Keratinocyte (primary cell): ENCODE measurements at regions not wholly inside any gene's neighbourhood (a gene's known extent, or its start where the extent isn't known, plus 50 kb on each side); places are given as distances from the start of the nearest gene placed in this dataset.

ENCODE experiments used
- EZH2 ChIP-seq: IDR thresholded peaks from one replicate; pipeline ENCODE4 v1.6.1; 2012; ENCODE audit warnings: inconsistent platforms, mild to moderate bottlenecking, low read length, moderate library complexity
- TF ChIP-seq, protein P1 (sequence below), 3 experiments: IDR thresholded peaks in 1 of 3; conservative IDR thresholded peaks in 1 of 3; optimal IDR thresholded peaks in 1 of 3; 2 replicates in 2 of 3; 3 replicates in 1 of 3; pipeline versions ENCODE3 to v1.5.1; 2011; ENCODE audit warnings: low read length in 3 of 3, mild to moderate bottlenecking in 3 of 3, moderate library complexity in 2 of 3, control low read depth in 1 of 3, inconsistent platforms in 1 of 3; ENCODE audit not compliant: insufficient read depth in 2 of 3; ENCODE audit errors: extremely low read depth in 1 of 3

DNA sequence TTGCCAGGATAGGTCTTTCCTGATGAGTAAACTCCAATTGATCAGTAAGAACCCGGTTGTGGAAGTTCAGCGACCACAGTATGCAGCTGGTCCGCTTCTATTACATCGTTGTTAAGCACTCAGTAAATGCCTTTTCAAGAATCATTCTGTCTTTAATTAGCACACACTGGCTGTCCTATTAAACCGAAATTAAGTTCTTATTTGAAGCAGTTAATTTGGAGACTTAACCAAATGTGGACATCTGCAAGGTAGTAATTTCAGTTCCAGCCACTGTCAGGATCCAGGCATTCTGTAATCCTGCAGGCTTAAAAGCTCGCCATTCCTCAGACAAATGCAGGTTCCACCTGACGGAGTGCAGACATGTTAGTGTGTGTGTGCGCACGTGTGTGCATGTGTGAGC lies 254.6 kb downstream of the IRX2 start:
- TF ChIP-seq, protein P1, sequence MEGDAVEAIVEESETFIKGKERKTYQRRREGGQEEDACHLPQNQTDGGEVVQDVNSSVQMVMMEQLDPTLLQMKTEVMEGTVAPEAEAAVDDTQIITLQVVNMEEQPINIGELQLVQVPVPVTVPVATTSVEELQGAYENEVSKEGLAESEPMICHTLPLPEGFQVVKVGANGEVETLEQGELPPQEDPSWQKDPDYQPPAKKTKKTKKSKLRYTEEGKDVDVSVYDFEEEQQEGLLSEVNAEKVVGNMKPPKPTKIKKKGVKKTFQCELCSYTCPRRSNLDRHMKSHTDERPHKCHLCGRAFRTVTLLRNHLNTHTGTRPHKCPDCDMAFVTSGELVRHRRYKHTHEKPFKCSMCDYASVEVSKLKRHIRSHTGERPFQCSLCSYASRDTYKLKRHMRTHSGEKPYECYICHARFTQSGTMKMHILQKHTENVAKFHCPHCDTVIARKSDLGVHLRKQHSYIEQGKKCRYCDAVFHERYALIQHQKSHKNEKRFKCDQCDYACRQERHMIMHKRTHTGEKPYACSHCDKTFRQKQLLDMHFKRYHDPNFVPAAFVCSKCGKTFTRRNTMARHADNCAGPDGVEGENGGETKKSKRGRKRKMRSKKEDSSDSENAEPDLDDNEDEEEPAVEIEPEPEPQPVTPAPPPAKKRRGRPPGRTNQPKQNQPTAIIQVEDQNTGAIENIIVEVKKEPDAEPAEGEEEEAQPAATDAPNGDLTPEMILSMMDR (optimal IDR thresholded peaks at IDR 0.05 in 1 of 3, IDR thresholded peaks at IDR 0.05 in 1 of 3, conservative IDR thresholded peaks at IDR 0.05 in 1 of 3; ENCODE audit: extremely low read depth in 1 of 3, insufficient read depth in 2 of 3, low read length in 3 of 3), result no peak
- no peak for TF ChIP-seq EZH2
